Mesothelial cell of epicardium (in vitro differentiated cells): ENCODE measurements at regions not wholly inside any gene's neighbourhood (a gene's known extent, or its start where the extent isn't known, plus 50 kb on each side); places are given as distances from the start of the nearest gene placed in this dataset.

Experiments
- DNase-seq, 2 experiments: peaks; one replicate each; pipeline ENCODE4 v3.0.0; 2021; ENCODE audit warnings: low spot score in 2 of 2; ENCODE audit not compliant: unreplicated experiment in 2 of 2
- H3K27ac Mint-ChIP-seq: 2 replicates; pipeline ENCODE4 v1.8.0; 2021; ENCODE audit warnings: mixed read lengths
- H3K27me3 Mint-ChIP-seq: 2 replicates; pipeline ENCODE4 v1.8.0; 2021; ENCODE audit warnings: low read depth, mixed read lengths
- H3K36me3 Mint-ChIP-seq: 2 replicates; pipeline ENCODE4 v1.8.0; 2021; ENCODE audit warnings: mixed read lengths
- H3K4me1 Mint-ChIP-seq: 2 replicates; pipeline ENCODE4 v1.8.0; 2021; ENCODE audit warnings: mixed read lengths
- H3K4me3 Mint-ChIP-seq: 2 replicates; pipeline ENCODE4 v1.8.0; 2021; ENCODE audit warnings: mild to moderate bottlenecking, moderate library complexity, mixed read lengths
- H3K9me3 Mint-ChIP-seq: 2 replicates; pipeline ENCODE4 v1.8.0; 2021; ENCODE audit warnings: mixed read lengths
- TF ChIP-seq, protein P1 (sequence below): fragments of 200-600 bp; sonication (generic); IDR thresholded peaks from one replicate; pipeline ENCODE4 v1.5.0; 2021; ENCODE audit warnings: antibody characterized with exemption; ENCODE audit not compliant: unreplicated experiment

GRCh38 chr2:152240559-152241231 is 65.1 kb upstream of the STAM2 start:
- Mint-ChIP-seq H3K27ac (no peak overlapping the region), H3K27me3 (no peaks in the 10 kb centered on the region), H3K4me1 (peaks cover 8% of the 10 kb centered on the region), H3K36me3 (no peaks in the 10 kb centered on the region), H3K4me3 (no peak overlapping the region), H3K9me3 (peaks cover 18% of the 10 kb centered on the region)
- no peak for DNase-seq
- TF ChIP-seq, protein P1, sequence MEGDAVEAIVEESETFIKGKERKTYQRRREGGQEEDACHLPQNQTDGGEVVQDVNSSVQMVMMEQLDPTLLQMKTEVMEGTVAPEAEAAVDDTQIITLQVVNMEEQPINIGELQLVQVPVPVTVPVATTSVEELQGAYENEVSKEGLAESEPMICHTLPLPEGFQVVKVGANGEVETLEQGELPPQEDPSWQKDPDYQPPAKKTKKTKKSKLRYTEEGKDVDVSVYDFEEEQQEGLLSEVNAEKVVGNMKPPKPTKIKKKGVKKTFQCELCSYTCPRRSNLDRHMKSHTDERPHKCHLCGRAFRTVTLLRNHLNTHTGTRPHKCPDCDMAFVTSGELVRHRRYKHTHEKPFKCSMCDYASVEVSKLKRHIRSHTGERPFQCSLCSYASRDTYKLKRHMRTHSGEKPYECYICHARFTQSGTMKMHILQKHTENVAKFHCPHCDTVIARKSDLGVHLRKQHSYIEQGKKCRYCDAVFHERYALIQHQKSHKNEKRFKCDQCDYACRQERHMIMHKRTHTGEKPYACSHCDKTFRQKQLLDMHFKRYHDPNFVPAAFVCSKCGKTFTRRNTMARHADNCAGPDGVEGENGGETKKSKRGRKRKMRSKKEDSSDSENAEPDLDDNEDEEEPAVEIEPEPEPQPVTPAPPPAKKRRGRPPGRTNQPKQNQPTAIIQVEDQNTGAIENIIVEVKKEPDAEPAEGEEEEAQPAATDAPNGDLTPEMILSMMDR, result no peak

GRCh38 chr2:152241948-152242729 is 66.6 kb upstream of the STAM2 start:
- H3K4me1 Mint-ChIP-seq, result peaks cover 8% of the 10 kb centered on the region
- H3K9me3 Mint-ChIP-seq, result peaks cover 18% of the 10 kb centered on the region
- TF ChIP-seq, protein P1, result no peak
- no peak overlapping the region for H3K27ac Mint-ChIP-seq
- no peak overlapping the region for H3K4me3 Mint-ChIP-seq
- DNase-seq, result no peak
- H3K36me3 Mint-ChIP-seq, result no peaks in the 10 kb centered on the region
- H3K27me3 Mint-ChIP-seq, result no peaks in the 10 kb centered on the region

GRCh38 chr2:152242787-152243472 is 67.4 kb upstream of the STAM2 start:
- H3K36me3 Mint-ChIP-seq, result no peaks in the 10 kb centered on the region
- peaks cover 18% of the 10 kb centered on the region for H3K9me3 Mint-ChIP-seq
- no peak overlapping the region for H3K4me3 Mint-ChIP-seq
- H3K27ac Mint-ChIP-seq, result no peak overlapping the region
- no peaks in the 10 kb centered on the region for H3K27me3 Mint-ChIP-seq
- H3K4me1 Mint-ChIP-seq, result peaks cover 8% of the 10 kb centered on the region
- TF ChIP-seq, protein P1, result no peak
- no peak for DNase-seq

DNA sequence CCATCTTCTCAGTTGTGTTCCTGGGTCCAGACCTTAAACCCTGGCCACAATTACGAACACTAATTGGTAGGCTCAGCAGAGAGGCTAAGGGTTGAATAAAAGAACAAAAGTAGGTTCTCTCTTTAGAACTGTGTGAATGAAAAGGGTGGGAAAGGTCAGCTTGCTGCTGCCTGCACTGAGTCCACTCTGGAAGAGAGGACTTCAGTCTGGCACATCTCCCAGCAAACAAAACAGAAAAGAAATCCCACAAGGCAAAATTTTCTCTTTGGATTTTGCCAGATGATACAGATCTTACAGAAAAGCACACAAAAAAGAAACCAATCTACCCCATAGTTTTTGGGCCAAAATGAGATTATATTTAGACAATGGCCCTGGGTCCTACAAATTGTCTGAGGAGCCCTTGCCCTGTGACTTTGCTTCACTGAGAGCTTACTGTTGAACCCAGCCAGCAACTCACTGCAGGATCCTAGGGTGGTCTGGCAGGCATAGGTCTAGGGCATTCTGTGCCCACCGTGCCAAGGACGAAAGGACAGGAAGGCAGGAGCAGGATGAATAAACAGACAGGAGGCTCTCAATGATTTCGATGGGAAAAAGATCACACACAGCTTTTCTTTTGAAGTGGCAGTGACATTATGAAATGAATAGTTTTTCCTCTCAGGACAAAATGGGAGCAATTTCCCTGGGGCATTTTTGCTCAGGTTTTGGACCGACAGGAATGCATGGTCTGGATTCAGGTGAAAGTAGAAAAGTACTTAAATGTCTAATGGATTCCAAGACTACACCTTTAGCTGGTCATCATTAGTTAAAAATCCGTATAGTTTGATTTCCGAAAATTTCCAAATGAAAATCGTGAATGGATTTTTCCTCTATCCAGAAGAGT is 68.4 kb upstream of the STAM2 start:
- no peaks in the 10 kb centered on the region for H3K27me3 Mint-ChIP-seq

DNA sequence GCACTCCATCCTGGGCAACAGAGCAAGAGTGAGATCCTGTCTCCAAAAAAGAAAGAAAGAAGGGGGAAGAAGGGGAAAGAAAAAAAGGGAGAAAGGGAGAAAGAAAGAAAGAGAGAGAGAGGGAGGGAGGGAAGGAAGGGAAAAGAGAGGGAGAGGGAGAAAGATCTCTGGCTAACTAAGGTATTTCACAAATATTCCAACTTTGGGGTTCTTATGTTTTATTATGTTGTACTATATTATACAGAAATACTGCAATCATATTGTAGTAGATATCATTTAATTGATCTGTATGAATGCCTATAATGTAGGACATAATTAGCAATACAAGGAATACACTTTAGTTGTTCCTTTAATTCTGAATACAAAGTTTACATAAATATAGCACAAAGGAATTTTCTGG is 70.1 kb upstream of the STAM2 start:
- H3K4me3 Mint-ChIP-seq, result no peak overlapping the region

More for the DNA sequence above, 68.4 kb upstream of the STAM2 start:
- Mint-ChIP-seq H3K9me3 (peaks cover 18% of the 10 kb centered on the region), H3K4me1 (peaks cover 8% of the 10 kb centered on the region), H3K36me3 (no peaks in the 10 kb centered on the region), H3K4me3 (no peak overlapping the region), H3K27ac (no peak overlapping the region)
- TF ChIP-seq, protein P1, result no peak
- no peak for DNase-seq

More for the DNA sequence above, 70.1 kb upstream of the STAM2 start:
- no peaks in the 10 kb centered on the region for H3K27me3 Mint-ChIP-seq
- H3K27ac Mint-ChIP-seq, result no peak overlapping the region
- H3K36me3 Mint-ChIP-seq, result no peaks in the 10 kb centered on the region
- H3K9me3 Mint-ChIP-seq, result peaks cover 10% of the 10 kb centered on the region
- peaks cover 8% of the 10 kb centered on the region for H3K4me1 Mint-ChIP-seq
- DNase-seq, result no peak
- TF ChIP-seq, protein P1, result no peak
